ENCODE measurements at regions not wholly inside any gene's neighbourhood (a gene's known extent, or its start where the extent isn't known, plus 50 kb on each side); places are given as distances from the start of the nearest gene placed in this dataset.

- H3K4me1 ChIP-seq (ENCODE audit: control insufficient read depth, insufficient read depth, low read length, unreplicated experiment), result peaks cover 64% of the 10 kb centered on the region
- no peak overlapping the region for H2AFZ ChIP-seq (ENCODE audit: low read length, unreplicated experiment)
- peak overlapping the region; percentile 8 for H3K4me3 ChIP-seq (ENCODE audit: low read depth, low read length)
- no peaks in the 10 kb centered on the region for H3K36me3 ChIP-seq (ENCODE audit: insufficient read depth, low read length)
- H3K27me3 ChIP-seq (ENCODE audit: insufficient read depth, low read length), result no peaks in the 10 kb centered on the region
- peak overlapping the region; percentile 91 for H3K27ac ChIP-seq (ENCODE audit: low read depth, low read length)
- H3K79me2 ChIP-seq (ENCODE audit: control insufficient read depth, insufficient read depth, low read length, unreplicated experiment), result no peaks in the 10 kb centered on the region
Measured at GRCh38 chr7:22564511-22565045, 64.6 kb upstream of the STEAP1B start.

- no peak overlapping the region for H3K4me3 ChIP-seq (ENCODE audit: low read depth, low read length)
- peaks cover 61% of the 10 kb centered on the region for H3K4me1 ChIP-seq (ENCODE audit: control insufficient read depth, insufficient read depth, low read length, unreplicated experiment)
- no peaks in the 10 kb centered on the region for H3K79me2 ChIP-seq (ENCODE audit: control insufficient read depth, insufficient read depth, low read length, unreplicated experiment)
- H3K27me3 ChIP-seq (ENCODE audit: insufficient read depth, low read length), result no peaks in the 10 kb centered on the region
- H3K27ac ChIP-seq (ENCODE audit: low read depth, low read length), result peak overlapping the region; percentile 91
- H3K36me3 ChIP-seq (ENCODE audit: insufficient read depth, low read length), result no peaks in the 10 kb centered on the region
- no peak overlapping the region for H2AFZ ChIP-seq (ENCODE audit: low read length, unreplicated experiment)
Measured at GRCh38 chr7:22563621-22564241, 63.7 kb upstream of the STEAP1B start.

GRCh38 chr7:22563032-22563501 lies 63.1 kb upstream of the STEAP1B start:
- Histone ChIP-seq H3K79me2 (ENCODE audit: control insufficient read depth, insufficient read depth, low read length, unreplicated experiment) (no peaks in the 10 kb centered on the region), H3K27ac (ENCODE audit: low read depth, low read length) (peak overlapping the region; percentile 91), H2AFZ (ENCODE audit: low read length, unreplicated experiment) (no peak overlapping the region), H3K27me3 (ENCODE audit: insufficient read depth, low read length) (no peaks in the 10 kb centered on the region), H3K4me1 (ENCODE audit: control insufficient read depth, insufficient read depth, low read length, unreplicated experiment) (peaks cover 61% of the 10 kb centered on the region), H3K4me3 (ENCODE audit: low read depth, low read length) (no peak overlapping the region), H3K36me3 (ENCODE audit: insufficient read depth, low read length) (no peaks in the 10 kb centered on the region)

GRCh38 chr7:22561895-22562593 lies 62.1 kb upstream of the STEAP1B start:
- H3K4me3 ChIP-seq (ENCODE audit: low read depth, low read length), result peak overlapping the region; percentile 47; the same call in 1 of the 2 replicates
- no peaks in the 10 kb centered on the region for H3K36me3 ChIP-seq (ENCODE audit: insufficient read depth, low read length)
- no peaks in the 10 kb centered on the region for H3K27me3 ChIP-seq (ENCODE audit: insufficient read depth, low read length)
- no peak overlapping the region for H2AFZ ChIP-seq (ENCODE audit: low read length, unreplicated experiment)
- H3K79me2 ChIP-seq (ENCODE audit: control insufficient read depth, insufficient read depth, low read length, unreplicated experiment), result no peaks in the 10 kb centered on the region
- H3K27ac ChIP-seq (ENCODE audit: low read depth, low read length), result peak overlapping the region; percentile 91
- H3K4me1 ChIP-seq (ENCODE audit: control insufficient read depth, insufficient read depth, low read length, unreplicated experiment), result peaks cover 61% of the 10 kb centered on the region

GRCh38 chr7:22561321-22561811 lies 61.4 kb upstream of the STEAP1B start:
- peak overlapping the region; percentile 91 for H3K27ac ChIP-seq (ENCODE audit: low read depth, low read length)
- H3K4me3 ChIP-seq (ENCODE audit: low read depth, low read length), result peak overlapping the region; percentile 47; the same call in 1 of the 2 replicates
- no peaks in the 10 kb centered on the region for H3K27me3 ChIP-seq (ENCODE audit: insufficient read depth, low read length)
- no peaks in the 10 kb centered on the region for H3K79me2 ChIP-seq (ENCODE audit: control insufficient read depth, insufficient read depth, low read length, unreplicated experiment)
- peaks cover 60% of the 10 kb centered on the region for H3K4me1 ChIP-seq (ENCODE audit: control insufficient read depth, insufficient read depth, low read length, unreplicated experiment)
- H3K36me3 ChIP-seq (ENCODE audit: insufficient read depth, low read length), result no peaks in the 10 kb centered on the region
- no peak overlapping the region for H2AFZ ChIP-seq (ENCODE audit: low read length, unreplicated experiment)

GRCh38 chr7:22559829-22560489 lies 60.0 kb upstream of the STEAP1B start:
- Histone ChIP-seq H3K36me3 (ENCODE audit: insufficient read depth, low read length) (no peaks in the 10 kb centered on the region), H3K27ac (ENCODE audit: low read depth, low read length) (peak overlapping the region; percentile 91), H3K79me2 (ENCODE audit: control insufficient read depth, insufficient read depth, low read length, unreplicated experiment) (no peaks in the 10 kb centered on the region), H3K4me1 (ENCODE audit: control insufficient read depth, insufficient read depth, low read length, unreplicated experiment) (peaks cover 46% of the 10 kb centered on the region), H3K4me3 (ENCODE audit: low read depth, low read length) (no peak overlapping the region), H3K27me3 (ENCODE audit: insufficient read depth, low read length) (peaks cover 1% of the 10 kb centered on the region; the same call in 1 of the 2 replicates), H2AFZ (ENCODE audit: low read length, unreplicated experiment) (no peak overlapping the region)

- Histone ChIP-seq H3K36me3 (ENCODE audit: insufficient read depth, low read length) (no peaks in the 10 kb centered on the region), H3K4me1 (ENCODE audit: control insufficient read depth, insufficient read depth, low read length, unreplicated experiment) (peaks cover 18% of the 10 kb centered on the region), H3K27ac (ENCODE audit: low read depth, low read length) (no peak overlapping the region), H2AFZ (ENCODE audit: low read length, unreplicated experiment) (no peak overlapping the region), H3K4me3 (ENCODE audit: low read depth, low read length) (no peak overlapping the region), H3K27me3 (ENCODE audit: insufficient read depth, low read length) (peaks cover 11% of the 10 kb centered on the region), H3K79me2 (ENCODE audit: control insufficient read depth, insufficient read depth, low read length, unreplicated experiment) (no peaks in the 10 kb centered on the region)
Measured at GRCh38 chr7:22557167-22557566, 57.2 kb upstream of the STEAP1B start.

GRCh38 chr7:22555476-22555875 lies 55.5 kb upstream of the STEAP1B start:
- H3K4me1 ChIP-seq (ENCODE audit: control insufficient read depth, insufficient read depth, low read length, unreplicated experiment), result peaks cover 6% of the 10 kb centered on the region
- no peak overlapping the region for H2AFZ ChIP-seq (ENCODE audit: low read length, unreplicated experiment)
- H3K4me3 ChIP-seq (ENCODE audit: low read depth, low read length), result no peak overlapping the region
- H3K36me3 ChIP-seq (ENCODE audit: insufficient read depth, low read length), result no peaks in the 10 kb centered on the region
- H3K27ac ChIP-seq (ENCODE audit: low read depth, low read length), result no peak overlapping the region
- H3K79me2 ChIP-seq (ENCODE audit: control insufficient read depth, insufficient read depth, low read length, unreplicated experiment), result no peaks in the 10 kb centered on the region
- peaks cover 15% of the 10 kb centered on the region for H3K27me3 ChIP-seq (ENCODE audit: insufficient read depth, low read length)

- Histone ChIP-seq H3K27ac (ENCODE audit: low read depth, low read length) (no peak overlapping the region), H3K36me3 (ENCODE audit: insufficient read depth, low read length) (no peaks in the 10 kb centered on the region), H3K4me1 (ENCODE audit: control insufficient read depth, insufficient read depth, low read length, unreplicated experiment) (no peaks in the 10 kb centered on the region), H2AFZ (ENCODE audit: low read length, unreplicated experiment) (no peak overlapping the region), H3K4me3 (ENCODE audit: low read depth, low read length) (no peak overlapping the region), H3K27me3 (ENCODE audit: insufficient read depth, low read length) (peaks cover 15% of the 10 kb centered on the region), H3K79me2 (ENCODE audit: control insufficient read depth, insufficient read depth, low read length, unreplicated experiment) (no peaks in the 10 kb centered on the region)
Measured at GRCh38 chr7:22554184-22554583, 54.2 kb upstream of the STEAP1B start.

- H3K4me3 ChIP-seq (ENCODE audit: low read depth, low read length), result no peak overlapping the region
- no peaks in the 10 kb centered on the region for H3K4me1 ChIP-seq (ENCODE audit: control insufficient read depth, insufficient read depth, low read length, unreplicated experiment)
- H3K27ac ChIP-seq (ENCODE audit: low read depth, low read length), result no peak overlapping the region
- H3K79me2 ChIP-seq (ENCODE audit: control insufficient read depth, insufficient read depth, low read length, unreplicated experiment), result no peaks in the 10 kb centered on the region
- H3K27me3 ChIP-seq (ENCODE audit: insufficient read depth, low read length), result peaks cover 15% of the 10 kb centered on the region
- H2AFZ ChIP-seq (ENCODE audit: low read length, unreplicated experiment), result no peak overlapping the region
- no peaks in the 10 kb centered on the region for H3K36me3 ChIP-seq (ENCODE audit: insufficient read depth, low read length)
Measured at GRCh38 chr7:22551768-22552513, 52.0 kb upstream of the STEAP1B start.

Measured in ACC112 (cell line).